Testis (tissue), 2 donors: ENCODE measurements at regions not wholly inside any gene's neighbourhood (a gene's known extent, or its start where the extent isn't known, plus 50 kb on each side); places are given as distances from the start of the nearest gene placed in this dataset.
"Not testable (repeated sequence)": the region's sequence is repeated elsewhere in the genome, so short reads cannot be mapped to it uniquely, and the experiment has no call there.

Experiments used
- DNase-seq: peaks from one replicate; pipeline ENCODE4 v3.0.0-alpha.2; 2019
- H3K27ac ChIP-seq, 2 donors: fragments of 200-600 bp; sonication (generic); one replicate each; pipeline ENCODE4 v1.5.1; 2019
- H3K27me3 ChIP-seq: fragments of 200-600 bp; sonication (generic); one replicate; pipeline ENCODE4 v1.5.1; 2019
- H3K36me3 ChIP-seq: fragments of 200-600 bp; sonication (generic); one replicate; pipeline ENCODE4 v1.5.1; 2017; ENCODE audit warnings: low read depth; ENCODE audit errors: missing control alignments
- H3K4me1 ChIP-seq: fragments of 200-600 bp; sonication (generic); one replicate; pipeline ENCODE4 v1.5.1; 2019
- H3K4me3 ChIP-seq, 2 donors: fragments of 200-600 bp; sonication (generic); one replicate each; pipeline ENCODE4 v1.5.1; 2017 to 2019
- H3K9me3 ChIP-seq: fragments of 200-600 bp; sonication (generic); one replicate; pipeline ENCODE4 v1.5.1; 2017
- POLR2A ChIP-seq: fragments of 450-650 bp; IDR thresholded peaks from one replicate; pipeline ENCODE4 v1.6.1; 2017; ENCODE audit warnings: antibody characterized with exemption, mild to moderate bottlenecking, moderate library complexity
- WGBS, 2 donors: methylation state at CpG; one replicate each; pipeline ENCODE4 v1.1.5; 2018; 5-methylcytosine and 5-hydroxymethylcytosine counted together
- intact Hi-C: fragments of 100-400 bp; cut with DNase I; formaldehyde crosslinking; loops from one replicate; pipeline ENCODE4 v1.15.1; 2023; ENCODE audit warnings: low total_unique reads
- TF ChIP-seq, protein P1 (sequence below), 3 experiments: fragments of 450-650 bp in 2 of 3; fragments of 200-600 bp in 1 of 3; sonication (generic) in 1 of 3; IDR thresholded peaks; one replicate each; pipeline ENCODE4 v1.5.1; 2016 to 2019; ENCODE audit warnings: antibody characterized with exemption in 3 of 3, mild to moderate bottlenecking in 2 of 3, moderate library complexity in 1 of 3

DNA sequence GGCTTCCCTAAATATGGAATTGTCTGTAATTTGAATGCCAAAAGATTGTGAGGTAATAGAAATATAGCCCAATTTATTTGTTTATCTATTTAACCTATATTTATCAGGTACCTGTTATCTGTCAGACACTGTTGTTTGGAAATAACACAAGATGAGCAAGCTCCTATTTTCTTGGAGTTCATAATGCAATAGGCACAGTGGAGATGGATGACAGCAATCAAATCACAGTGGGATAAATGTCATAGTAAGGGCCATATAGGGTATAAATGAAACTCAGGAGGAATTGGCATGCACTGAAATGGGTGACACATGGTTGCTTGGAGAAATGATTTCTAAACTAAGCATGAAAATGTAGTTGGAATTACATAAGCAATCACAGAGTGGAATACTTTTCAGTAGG, 761.8 kb upstream of the MBL2 start:
- no peaks in the 10 kb centered on the region for H3K4me1 ChIP-seq
- intact Hi-C loops, result no loop called here
- no peaks in the 10 kb centered on the region for H3K27me3 ChIP-seq
- no peak for TF ChIP-seq POLR2A
- TF ChIP-seq, protein P1, sequence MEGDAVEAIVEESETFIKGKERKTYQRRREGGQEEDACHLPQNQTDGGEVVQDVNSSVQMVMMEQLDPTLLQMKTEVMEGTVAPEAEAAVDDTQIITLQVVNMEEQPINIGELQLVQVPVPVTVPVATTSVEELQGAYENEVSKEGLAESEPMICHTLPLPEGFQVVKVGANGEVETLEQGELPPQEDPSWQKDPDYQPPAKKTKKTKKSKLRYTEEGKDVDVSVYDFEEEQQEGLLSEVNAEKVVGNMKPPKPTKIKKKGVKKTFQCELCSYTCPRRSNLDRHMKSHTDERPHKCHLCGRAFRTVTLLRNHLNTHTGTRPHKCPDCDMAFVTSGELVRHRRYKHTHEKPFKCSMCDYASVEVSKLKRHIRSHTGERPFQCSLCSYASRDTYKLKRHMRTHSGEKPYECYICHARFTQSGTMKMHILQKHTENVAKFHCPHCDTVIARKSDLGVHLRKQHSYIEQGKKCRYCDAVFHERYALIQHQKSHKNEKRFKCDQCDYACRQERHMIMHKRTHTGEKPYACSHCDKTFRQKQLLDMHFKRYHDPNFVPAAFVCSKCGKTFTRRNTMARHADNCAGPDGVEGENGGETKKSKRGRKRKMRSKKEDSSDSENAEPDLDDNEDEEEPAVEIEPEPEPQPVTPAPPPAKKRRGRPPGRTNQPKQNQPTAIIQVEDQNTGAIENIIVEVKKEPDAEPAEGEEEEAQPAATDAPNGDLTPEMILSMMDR (IDR thresholded peaks at IDR 0.05), result no peak
- H3K9me3 ChIP-seq, result no peaks in the 10 kb centered on the region
- H3K27ac ChIP-seq, result no peak overlapping the region
- DNase-seq, result no peak
- H3K36me3 ChIP-seq, result no peaks in the 10 kb centered on the region
- no peak overlapping the region for H3K4me3 ChIP-seq

- TF ChIP-seq, protein P1 (IDR thresholded peaks at IDR 0.05), result no peak
- no peak for TF ChIP-seq POLR2A
- H3K27ac ChIP-seq, result no peak overlapping the region
- DNase-seq, result no peak
- no peaks in the 10 kb centered on the region for H3K4me1 ChIP-seq
- no peak overlapping the region for H3K4me3 ChIP-seq
- H3K36me3 ChIP-seq, result no peaks in the 10 kb centered on the region
- intact Hi-C loops, result no loop called here
- WGBS, 2 donors, result 68 to 74% methylated on average over 2 of the region's 2 CpGs
- H3K9me3 ChIP-seq, result no peaks in the 10 kb centered on the region
- H3K27me3 ChIP-seq, result no peaks in the 10 kb centered on the region
Observed at GRCh38 chr10:53528974-53529373, 756.4 kb upstream of the MBL2 start.

GRCh38 chr10:53521046-53521445, 748.5 kb upstream of the MBL2 start:
- Histone ChIP-seq H3K9me3 (no peaks in the 10 kb centered on the region), H3K4me3 (no peak overlapping the region), H3K27me3 (no peaks in the 10 kb centered on the region), H3K4me1 (no peaks in the 10 kb centered on the region), H3K36me3 (no peaks in the 10 kb centered on the region), H3K27ac (no peak overlapping the region)
- DNase-seq, result no peak
- TF ChIP-seq POLR2A, result no peak
- TF ChIP-seq, protein P1 (IDR thresholded peaks at IDR 0.05), result no peak
- 93% methylated on average over 2 of the region's 2 CpGs for WGBS, 2 donors
- intact Hi-C loops, result no loop called here

DNA sequence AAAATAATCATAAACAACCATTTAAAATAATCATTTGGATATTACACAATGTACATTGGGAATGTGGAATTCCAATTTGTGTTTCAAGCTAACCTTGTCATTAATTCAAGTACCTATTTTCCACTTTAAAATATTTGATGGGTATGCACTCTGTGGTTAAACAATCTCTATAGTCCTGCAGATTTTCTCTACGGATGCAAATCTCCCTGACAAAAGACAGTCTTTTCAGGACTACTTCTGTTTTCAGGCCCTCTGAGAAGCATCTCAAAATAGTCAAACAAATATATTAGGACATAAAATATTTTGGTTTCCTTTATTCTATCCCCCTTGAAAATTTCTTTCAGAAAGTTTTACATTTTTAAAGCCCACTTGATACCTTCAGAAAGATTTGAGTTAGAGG, 735.6 kb upstream of the MBL2 start:
- no peak for TF ChIP-seq POLR2A
- TF ChIP-seq, protein P1 (IDR thresholded peaks at IDR 0.05), result no peak
- no peaks in the 10 kb centered on the region for H3K27me3 ChIP-seq
- intact Hi-C loops, result no loop called here

DNA sequence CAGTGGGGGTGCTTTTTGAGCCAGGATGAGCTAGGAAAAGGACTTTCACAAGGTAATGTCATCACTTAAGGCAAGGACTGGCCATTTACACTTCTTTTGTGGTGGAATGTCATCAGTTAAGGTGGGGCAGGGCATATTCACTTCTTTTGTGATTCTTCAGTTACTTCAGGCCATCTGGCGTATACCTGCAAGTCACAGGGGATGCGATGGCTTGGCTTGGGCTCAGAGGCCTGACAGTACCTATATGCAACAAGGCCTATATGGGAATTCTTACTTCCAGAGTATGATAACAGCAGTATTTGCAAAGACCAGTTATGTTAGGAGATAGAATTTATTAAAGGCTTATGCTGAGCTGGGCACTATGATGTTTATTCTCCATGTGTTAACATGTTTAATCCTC, 731.9 kb upstream of the MBL2 start:
- H3K27me3 ChIP-seq, H3K9me3 ChIP-seq, H3K4me3 ChIP-seq, H3K27ac ChIP-seq, H3K36me3 ChIP-seq, DNase-seq, H3K4me1 ChIP-seq, intact Hi-C loops: not testable (repeated sequence)
- 97 to 98% methylated on average over 2 of the region's 2 CpGs for WGBS, 2 donors

More for the DNA sequence above, 735.6 kb upstream of the MBL2 start:
- H3K9me3 ChIP-seq, result no peaks in the 10 kb centered on the region
- no peaks in the 10 kb centered on the region for H3K4me1 ChIP-seq
- WGBS, 2 donors, result 61 to 80% methylated on average over 1 of the region's 1 CpG
- no peak for DNase-seq
- H3K36me3 ChIP-seq, result no peaks in the 10 kb centered on the region
- no peak overlapping the region for H3K27ac ChIP-seq
- no peak overlapping the region for H3K4me3 ChIP-seq
